Erythroblast (primary cell): ENCODE measurements at regions not wholly inside any gene's neighbourhood (a gene's known extent, or its start where the extent isn't known, plus 50 kb on each side); places are given as distances from the start of the nearest gene placed in this dataset.

Experiments
- GATA1 ChIP-seq: IDR thresholded peaks from 2 replicates; pipeline ENCODE4 v1.6.1; 2011; ENCODE audit warnings: low read depth, mild to moderate bottlenecking, control low read depth, low read length, moderate library complexity
- POLR2A ChIP-seq: IDR thresholded peaks from 2 replicates; pipeline ENCODE4 v1.6.1; 2011; ENCODE audit warnings: mild to moderate bottlenecking, low read length

GRCh38 chr1:221230605-221231004 lies 351.4 kb downstream of the HLX start:
- TF ChIP-seq POLR2A (no peak), GATA1 (no peak)
